Head of caudate nucleus (tissue), 42 donors: ENCODE measurements at regions not wholly inside any gene's neighbourhood (a gene's known extent, or its start where the extent isn't known, plus 50 kb on each side); places are given as distances from the start of the nearest gene placed in this dataset.

Source experiments
- DNase-seq, 42 donors: peaks; one replicate each; pipeline versions ENCODE4 v3.0.0 to v3.0.0-alpha.2; 2020 to 2021; ENCODE audit warnings: mixed read lengths in 7 of 42
- intact Hi-C: fragments of 100-400 bp; cut with DNase I; formaldehyde crosslinking; loops from one replicate; pipeline ENCODE4 v1.15.0; 2022

DNA sequence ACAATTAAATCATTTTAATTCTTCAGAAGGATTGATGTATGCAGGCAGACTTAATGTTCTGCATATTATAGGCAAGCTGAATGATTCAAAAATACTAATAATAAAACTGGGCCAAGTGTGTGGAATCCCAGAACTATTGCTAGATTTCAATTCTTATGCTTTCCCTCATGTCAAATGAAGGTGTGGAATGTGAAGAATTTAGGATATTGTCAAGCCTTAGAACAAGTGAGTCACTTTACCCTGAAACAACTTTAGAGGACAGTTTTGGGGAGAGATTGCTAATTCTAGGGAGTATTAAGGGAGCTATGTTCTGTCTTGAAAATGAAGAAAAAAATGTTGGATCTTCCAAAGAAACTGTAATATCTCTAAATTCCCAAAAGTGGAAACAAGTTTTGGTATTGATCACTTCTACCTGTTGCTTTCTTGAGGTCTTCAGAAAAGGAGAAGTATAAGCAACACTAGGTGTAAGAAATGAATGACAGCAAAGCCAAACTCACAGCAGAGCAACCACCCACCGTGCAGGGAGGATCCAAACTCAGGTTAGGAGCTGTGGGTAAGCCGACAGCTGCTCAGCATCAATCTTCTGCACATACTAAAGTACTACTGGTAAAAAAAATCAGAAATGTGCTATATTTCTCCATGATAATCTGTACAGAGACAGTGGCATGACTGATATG, 818.1 kb downstream of the SLC4A3 start:
- intact Hi-C loops = no loop called here
- DNase-seq = peak in 28 of 42 donors; percentile 3 to 68 (median 26)

- DNase-seq = peak in 40 of 42 donors; percentile 2 to 78 (median 24)
- intact Hi-C loops = no loop called here
Observed at GRCh38 chr2:220446106-220446712, 818.8 kb downstream of the SLC4A3 start.

GRCh38 chr2:220450846-220451245, 823.4 kb downstream of the SLC4A3 start:
- no peak for DNase-seq
- intact Hi-C loops = no loop called here

- intact Hi-C loops = no loop called here
- no peak for DNase-seq
Observed at GRCh38 chr2:220451438-220451837, 824.0 kb downstream of the SLC4A3 start.

DNA sequence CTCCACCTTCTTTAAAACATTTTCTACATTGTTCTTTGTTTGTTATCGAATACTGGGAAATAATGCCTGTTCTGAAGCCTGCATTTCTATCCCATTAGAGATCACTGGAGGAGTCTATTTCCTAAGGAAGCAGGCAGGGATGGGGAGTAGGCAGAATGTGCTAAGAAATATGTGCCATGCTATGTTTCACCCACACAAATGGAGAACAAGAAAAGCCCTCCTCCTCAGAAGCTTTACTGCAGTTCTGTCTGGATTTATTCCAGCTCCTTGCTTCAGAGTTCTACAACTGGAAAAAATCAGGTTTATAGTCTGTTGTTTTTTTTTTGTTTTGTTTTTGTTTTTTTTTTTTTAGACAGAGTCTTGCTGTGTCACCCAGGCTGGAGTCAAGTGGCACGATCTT, 825.1 kb downstream of the SLC4A3 start:
- intact Hi-C loops = no loop called here
- peak in 16 of 42 donors; percentile 11 to 76 (median 28) for DNase-seq

GRCh38 chr2:220455351-220455990, 828.0 kb downstream of the SLC4A3 start:
- intact Hi-C loops = no loop called here
- no peak for DNase-seq

DNA sequence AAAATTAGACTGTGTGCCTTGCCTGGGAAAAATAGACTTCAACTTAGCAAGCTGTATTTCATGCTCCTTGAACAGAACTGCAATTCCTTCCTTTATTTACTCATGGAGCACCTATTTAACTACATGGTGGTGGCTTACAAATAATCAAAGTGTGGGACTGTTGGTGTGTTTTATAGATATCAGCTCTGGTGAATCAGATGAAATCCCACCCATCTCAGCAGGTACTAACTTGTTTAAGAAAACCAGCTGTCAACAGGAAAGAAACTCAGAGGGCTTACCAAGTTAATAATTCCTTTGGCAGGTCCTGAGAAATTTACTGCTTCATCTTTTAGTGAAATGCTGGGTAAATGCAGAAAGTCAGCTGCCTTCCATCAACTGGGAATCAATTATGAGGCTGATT, 830.6 kb downstream of the SLC4A3 start:
- intact Hi-C loops = no loop called here
- DNase-seq = no peak

GRCh38 chr2:220460257-220460985, 833.0 kb downstream of the SLC4A3 start:
- intact Hi-C loops = no loop called here
- no peak for DNase-seq

GRCh38 chr2:220463876-220464275, 836.4 kb downstream of the SLC4A3 start:
- no peak for DNase-seq
- intact Hi-C loops = no loop called here

DNA sequence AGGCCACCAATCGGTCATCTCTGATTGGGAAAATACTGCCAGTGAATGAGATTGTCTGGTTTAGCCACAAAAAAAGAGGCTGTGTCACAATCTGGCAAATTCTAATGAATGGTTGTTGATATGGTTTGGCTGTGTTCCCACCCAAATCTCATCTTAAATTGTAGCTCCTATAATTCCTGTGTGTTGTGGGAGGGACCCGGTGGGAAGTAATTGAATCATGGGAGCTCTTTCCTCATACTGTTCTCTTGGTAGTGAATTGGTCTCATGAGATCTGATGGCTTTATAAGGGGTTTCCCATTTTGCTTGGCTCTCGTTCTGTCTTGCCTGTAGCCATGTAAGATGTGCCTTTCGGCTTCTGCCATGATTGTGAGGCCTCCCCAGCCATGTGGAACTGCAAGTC, 838.3 kb downstream of the SLC4A3 start:
- DNase-seq = no peak
- intact Hi-C loops = no loop called here

DNA sequence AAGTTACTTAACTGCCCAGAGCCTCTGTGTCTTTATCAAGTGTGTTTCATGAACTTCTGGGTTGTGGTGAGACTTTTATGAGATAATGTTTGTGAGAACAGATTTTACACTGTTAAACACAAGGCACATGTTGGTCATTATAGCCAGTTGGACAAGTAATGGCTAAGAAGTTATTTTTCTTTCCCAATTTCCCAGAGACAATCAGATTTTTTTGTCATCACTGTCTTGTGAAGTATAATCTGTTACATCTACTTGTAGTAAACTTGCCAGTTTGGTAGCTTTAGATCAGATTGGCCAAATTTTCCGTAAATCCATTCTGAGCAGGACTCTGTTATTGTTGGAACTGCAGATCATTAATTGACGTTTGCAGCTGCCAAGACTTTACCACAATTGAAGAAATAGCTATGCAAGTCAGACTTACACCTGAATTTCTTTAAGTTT, 838.8 kb downstream of the SLC4A3 start:
- DNase-seq = no peak
- intact Hi-C loops = no loop called here

- DNase-seq = no peak
- intact Hi-C loops = no loop called here
Observed at GRCh38 chr2:220469201-220469600, 841.8 kb downstream of the SLC4A3 start.

DNA sequence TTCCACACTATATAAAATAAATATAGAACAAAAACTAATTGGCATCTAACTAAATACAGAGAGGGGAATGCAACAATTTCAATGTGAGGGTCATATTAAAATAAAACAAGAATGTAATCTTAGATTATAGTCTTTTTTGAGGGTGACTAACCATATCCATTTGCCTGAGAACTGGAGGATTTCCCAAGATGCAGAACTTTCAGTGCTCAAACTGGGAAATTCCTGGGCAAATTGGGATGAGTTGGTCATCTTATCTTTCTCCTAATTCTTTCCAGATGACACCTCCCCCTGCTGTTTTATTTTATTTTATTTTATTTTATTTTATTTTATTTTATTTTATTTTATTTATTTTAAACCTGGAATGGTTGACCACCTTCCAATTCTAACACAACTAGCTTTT, 846.2 kb downstream of the SLC4A3 start:
- DNase-seq = no peak
- intact Hi-C loops = no loop called here

GRCh38 chr2:220476877-220477276, 849.4 kb downstream of the SLC4A3 start:
- no peak for DNase-seq
- intact Hi-C loops = no loop called here

DNA sequence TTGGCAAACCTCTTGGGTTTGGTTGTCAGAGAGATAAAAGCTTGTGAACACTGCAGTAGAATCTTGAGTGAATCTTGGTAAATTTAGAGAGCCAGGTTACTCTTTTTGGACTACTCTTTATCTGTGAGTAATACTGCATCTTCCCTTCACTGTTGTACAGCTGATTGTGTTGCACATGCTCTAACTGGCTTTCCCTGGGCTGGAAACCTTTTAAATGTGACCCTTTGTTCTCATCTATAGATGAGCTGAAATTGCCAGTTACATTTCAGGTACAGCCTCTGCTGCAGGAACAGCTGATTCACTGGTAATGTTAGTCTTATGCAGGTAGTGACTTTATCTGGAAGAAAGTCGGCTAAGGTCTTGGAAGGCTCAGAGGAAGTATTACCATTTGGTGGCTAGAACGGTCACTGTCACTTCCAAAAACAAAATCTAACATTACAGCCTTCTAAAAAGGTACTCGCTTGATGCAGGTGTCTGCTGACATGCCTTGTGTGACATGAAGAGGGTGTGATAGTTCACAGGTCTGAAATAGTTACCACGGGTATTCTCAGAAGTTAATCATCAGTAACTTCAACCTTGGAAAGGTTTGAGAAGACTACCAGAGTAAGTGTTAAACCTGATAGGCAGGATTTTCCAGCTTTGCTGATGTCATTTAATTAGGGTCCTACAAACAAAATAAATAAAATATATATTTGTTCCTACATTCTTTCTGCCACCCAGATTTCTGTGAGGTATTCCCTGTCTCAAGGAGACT, 851.1 kb downstream of the SLC4A3 start:
- intact Hi-C loops = no loop called here
- no peak for DNase-seq

DNA sequence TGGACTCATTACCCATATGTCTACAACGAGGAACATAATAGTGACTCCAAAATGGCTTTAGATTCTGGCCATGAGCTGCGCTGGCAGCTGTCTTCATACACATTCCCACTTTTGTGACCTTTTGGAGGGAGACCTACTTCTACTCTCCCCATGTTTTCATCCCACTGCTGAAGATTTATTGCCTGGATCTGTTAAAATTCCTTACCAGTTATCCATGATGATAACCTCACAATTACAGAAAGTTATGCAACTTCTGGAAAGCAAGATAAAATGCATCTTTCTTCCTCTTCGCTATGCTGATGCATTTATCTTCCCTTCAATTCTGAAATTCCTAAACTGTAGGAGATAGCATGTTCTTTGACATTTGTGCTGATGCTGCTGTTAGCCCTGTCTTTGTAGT, 855.3 kb downstream of the SLC4A3 start:
- intact Hi-C loops = no loop called here
- DNase-seq = no peak

- intact Hi-C loops = no loop called here
- DNase-seq = no peak
Observed at GRCh38 chr2:220489121-220489520, 861.7 kb downstream of the SLC4A3 start.

DNA sequence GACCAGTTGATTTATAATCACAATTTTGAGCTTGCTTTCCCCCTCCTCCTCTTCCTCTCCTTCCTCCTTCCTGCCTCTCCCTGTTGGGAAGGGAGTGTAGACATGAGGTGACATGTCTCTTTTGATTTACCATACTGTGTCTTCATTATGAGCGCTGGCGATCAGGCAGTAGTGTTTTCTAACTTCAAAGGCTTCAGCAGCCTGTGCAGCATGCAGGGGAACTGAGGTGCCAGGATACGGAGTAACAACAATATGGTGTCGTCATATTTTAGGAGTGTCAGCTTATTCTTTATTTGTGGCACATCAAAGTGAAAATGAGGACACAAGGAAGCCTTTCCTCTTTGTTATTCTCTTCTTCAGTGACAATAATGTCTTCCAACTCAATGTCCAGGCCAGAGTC, 864.2 kb downstream of the SLC4A3 start:
- intact Hi-C loops = no loop called here
- no peak for DNase-seq

GRCh38 chr2:220493871-220494525, 866.6 kb downstream of the SLC4A3 start:
- DNase-seq = no peak
- intact Hi-C loops = no loop called here
